Fibroblast of skin of right biceps (primary cell): ENCODE measurements at regions not wholly inside any gene's neighbourhood (a gene's known extent, or its start where the extent isn't known, plus 50 kb on each side); places are given as distances from the start of the nearest gene placed in this dataset.
A peak's percentile ranks its signal among the peaks of the same experiment; 100 is the strongest.
"Not testable (repeated sequence)": the region's sequence is repeated elsewhere in the genome, so short reads cannot be mapped to it uniquely, and the experiment has no call there.

Source experiments
- DNase-seq: peaks from one replicate; pipeline ENCODE4 v3.0.0-alpha.2; 2013

DNA sequence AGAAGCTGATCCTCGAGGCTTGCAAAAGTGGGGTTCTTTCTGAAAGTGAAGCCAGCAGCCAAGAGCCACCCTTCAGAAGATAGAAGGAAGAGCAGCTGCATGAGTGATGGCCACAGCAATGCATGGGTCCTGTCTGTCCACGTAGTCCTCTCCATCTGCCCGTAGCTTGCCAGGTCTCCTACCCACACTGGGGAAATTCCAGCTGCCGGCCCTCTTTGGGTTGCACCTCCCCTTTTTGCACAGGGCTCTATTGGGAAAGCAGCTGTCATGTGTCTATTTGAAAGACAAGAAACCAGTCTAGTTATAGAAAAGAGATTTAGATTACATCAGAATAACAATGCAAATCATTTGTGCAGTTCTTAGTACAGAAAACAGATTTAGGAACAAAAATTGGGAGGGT is 204.4 kb downstream of the GIPC2 start:
- DNase-seq = no peak

DNA sequence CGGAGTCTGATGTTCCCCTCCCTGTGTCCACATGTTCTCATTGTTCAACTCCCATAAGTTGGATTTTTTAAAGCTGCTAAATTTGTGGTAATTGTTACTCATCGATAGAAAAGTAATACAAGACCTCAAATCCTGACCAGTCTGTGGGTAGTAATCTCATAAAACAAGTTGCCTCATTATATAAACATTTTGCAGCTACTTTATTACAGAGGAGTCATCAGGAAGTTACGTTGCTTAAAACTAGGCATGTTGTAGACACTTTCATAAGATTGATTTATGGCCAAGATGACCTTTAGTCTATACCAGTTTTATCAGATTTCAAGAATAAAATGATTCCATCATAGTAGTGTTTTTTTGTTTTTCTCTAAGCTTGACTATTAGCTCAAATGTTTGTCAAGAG is 208.8 kb downstream of the GIPC2 start:
- DNase-seq = peak; percentile 90

DNA sequence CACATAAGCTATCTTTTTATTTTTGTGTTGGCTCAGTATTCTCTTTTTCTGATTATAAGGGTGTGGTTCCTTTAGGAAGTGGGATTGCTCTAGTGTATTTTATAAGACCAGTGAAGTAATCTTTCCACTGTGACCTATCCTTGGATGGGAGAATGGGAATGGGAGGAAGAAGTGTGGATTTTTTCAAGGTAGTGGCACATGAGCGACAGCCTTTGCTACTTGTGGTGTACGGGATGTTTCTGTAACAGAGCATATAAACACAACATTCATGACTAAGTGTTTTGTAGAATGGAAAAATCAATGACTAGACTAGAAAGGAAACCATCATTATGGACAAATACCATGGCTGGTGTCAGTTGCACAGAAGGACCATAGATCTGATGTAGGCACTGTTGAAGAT is 209.6 kb downstream of the GIPC2 start:
- peak; percentile 23 for DNase-seq

DNA sequence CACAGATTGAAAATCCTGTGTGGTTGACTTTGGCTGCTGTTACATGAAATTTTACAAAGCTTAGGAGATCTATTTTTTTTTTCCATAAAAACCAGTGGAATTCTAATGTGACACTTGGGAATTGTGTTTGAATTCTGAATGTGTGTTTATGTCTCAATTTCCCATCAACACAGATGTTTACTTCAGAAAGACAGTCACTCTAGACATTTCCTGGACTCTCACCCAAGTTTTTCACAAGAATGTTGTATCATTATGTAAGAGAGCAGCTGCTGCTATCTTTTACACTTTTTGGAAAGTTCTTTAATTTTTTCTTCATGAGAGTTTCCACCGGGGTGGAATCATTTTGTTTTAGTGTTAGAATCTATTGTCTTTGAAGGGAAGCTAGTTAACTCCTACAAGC is 210.1 kb downstream of the GIPC2 start:
- peak; percentile 38 for DNase-seq

DNA sequence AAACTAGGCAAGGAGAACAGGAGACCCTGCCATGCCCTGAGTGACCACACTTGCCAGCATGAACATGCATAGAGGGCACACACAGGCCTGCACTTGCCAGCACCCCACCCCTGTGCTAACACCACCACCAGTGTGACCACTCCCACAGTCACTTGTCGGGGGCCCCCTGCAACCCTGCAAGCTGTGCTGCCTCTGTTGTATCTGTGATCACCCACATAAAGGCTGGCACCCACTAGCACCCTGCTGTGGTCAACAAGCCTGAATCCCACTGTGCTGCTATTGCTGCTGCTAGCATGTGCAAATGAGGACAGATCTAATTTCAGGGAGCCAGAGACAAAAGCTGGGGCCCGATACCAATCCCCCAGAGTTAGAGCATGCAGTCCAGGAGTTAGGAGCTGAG is 217.7 kb downstream of the GIPC2 start:
- DNase-seq = no peak

DNA sequence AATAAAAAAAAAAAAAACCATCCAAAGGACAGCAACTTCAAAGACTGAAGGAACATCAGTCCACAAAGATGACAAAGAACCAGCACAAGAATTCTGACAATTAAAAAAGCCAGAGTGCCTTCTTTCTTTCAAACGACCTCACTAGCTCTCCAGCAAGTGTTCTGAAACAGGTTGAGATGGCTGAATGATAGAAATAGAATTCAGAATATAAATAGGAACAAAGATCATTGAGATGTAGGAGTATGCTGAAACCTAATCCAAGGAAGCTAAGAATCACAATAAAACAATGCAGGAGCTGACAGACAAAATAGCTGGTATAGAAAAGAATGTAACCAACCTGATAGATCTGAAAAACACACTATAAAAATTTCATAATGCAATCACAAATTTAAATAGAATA is 218.2 kb downstream of the GIPC2 start:
- DNase-seq = no peak

DNA sequence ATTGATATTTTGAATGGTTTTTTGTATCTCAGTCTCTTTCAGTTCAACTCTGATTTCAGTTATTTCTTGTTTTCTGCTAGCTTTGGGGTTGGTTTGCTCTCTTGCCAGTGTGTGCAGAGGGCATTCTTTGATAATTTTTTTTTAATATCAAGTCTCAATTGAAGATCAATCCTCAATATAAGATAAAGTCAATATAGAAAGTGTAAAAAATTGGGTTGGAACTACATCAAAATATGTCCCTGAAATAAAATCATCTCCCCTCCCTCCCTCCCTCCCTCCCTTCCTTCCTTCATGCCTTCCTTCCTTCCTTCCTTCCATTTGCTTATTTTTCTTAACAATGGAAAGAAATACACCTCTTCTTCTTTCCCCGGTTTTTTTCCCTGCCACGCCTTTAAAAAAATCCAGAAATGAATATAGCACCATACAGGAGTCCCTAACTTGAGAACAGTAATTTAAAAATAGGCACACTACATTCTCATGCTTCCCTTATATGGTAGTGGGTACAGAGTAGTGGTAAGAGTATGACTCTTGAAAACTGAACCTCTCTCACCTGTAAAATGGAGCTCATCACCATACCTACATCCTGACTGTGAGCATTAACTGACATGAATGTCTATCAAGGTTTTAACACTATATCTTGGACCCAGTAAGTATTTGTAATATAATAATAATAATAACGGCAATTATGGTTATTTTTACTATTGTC is 221.9 kb downstream of the GIPC2 start:
- no peak for DNase-seq

DNA sequence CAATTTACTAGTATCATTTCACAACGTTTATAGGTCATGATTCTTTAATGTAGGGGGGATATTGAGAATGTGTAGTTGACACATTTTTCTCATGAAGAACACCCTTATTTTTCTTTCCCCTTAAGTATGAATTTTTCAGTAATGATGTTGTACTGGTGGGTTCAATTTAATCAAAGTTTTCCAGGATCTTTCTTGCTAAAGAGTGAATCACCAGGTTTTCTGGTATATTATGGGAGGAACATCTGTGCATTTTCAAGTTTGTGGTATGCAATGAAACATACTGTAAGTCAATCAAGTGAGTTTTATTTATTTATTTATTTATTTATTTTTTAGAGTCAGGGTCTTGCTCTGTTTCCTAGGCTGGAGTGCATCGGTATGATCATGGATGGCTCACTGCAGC is 221.2 kb upstream of the PTGFR start:
- peak; percentile 54 for DNase-seq

DNA sequence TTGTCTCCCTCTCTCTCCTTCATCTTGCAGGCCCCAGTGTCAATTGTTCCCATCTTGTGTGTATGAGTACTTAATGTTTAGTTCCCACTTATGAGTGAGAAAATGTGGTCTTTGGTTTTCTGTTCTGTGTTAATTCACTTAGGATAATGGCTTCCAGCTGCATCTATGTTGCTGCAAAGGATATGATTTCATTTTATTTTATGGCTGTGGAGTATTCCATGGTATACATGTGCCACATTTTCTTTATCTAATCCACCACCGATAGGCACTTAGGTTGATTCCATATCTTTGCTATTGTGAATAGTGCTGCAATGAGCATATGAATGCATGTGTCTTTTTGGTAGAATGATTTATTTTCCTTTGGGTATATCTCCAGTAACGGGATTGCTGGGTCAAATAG is 219.4 kb upstream of the PTGFR start:
- not testable (repeated sequence) for DNase-seq

DNA sequence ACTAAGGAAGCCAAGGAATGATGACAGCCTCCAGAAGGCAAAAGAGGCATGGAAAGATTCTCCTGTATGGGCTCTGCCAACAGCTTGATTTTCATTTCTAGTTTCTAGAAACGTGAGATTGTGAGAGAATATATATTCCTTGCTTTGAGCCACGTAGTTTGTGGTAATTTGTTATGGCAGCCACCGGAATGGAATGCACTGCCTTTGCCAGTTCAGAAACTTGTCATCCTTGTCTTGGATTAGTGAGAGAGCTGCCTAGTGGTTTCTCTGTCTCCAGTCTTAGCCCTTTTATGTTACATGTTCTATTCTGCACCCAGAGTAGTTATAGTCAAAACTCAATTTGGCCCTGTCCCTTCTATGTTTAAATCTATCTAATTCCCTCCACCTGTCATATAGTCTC is 216.0 kb upstream of the PTGFR start:
- DNase-seq = peak; percentile 92

DNA sequence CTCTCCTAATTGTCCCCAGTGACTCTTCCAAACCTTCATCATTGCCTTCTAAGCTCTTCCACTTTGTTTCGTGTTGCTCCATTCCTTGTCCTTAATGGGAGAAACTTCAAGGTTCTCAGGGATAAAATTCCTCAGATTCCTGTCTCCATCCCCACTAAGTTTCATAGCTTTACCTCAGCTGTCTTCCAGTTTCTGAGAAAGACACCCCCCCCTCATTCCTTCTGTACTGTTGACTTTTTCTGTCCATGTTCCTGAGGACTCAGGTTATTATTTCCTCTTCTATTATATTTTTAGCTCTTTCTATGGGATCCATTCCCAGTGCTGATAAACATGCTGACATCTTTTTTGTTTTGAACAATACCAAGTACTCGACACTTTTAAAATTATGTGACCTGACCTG is 215.3 kb upstream of the PTGFR start:
- peak; percentile 91 for DNase-seq

DNA sequence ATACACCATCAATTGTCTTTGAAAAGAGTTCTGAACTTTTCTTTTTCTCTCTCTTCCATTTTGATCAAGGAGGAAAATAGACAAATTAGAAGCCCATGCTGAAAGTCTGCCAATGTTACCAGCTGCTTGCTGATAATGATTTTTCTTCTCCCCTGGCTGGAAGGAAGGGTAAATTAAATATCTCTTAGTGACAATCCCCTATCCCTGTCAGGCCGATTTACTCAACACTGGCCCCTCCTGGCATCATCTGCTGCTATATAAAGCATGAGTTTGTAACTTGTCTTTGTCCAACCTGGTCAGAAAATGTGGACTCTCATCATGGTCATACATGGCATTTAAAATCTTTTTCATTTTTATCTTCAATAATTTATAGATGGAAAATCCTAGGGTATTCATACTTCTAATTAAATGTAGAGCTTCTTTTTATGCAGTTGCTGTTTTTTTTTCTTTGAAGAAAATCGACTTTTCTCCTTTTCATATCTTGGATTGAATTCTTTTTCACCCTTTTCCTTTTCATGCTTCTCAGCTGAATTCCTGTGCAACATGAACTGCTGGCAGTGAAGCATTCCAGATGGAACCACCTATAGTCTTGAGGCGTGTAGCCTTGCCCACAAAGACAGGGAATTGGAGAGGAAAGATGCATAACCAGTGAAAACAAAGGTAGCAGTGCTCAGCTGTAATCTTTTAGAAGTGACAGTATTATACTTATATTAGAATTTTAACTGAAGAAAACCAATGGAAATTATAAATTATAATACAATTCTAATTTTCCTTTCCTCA is 214.7 kb upstream of the PTGFR start:
- no peak for DNase-seq

DNA sequence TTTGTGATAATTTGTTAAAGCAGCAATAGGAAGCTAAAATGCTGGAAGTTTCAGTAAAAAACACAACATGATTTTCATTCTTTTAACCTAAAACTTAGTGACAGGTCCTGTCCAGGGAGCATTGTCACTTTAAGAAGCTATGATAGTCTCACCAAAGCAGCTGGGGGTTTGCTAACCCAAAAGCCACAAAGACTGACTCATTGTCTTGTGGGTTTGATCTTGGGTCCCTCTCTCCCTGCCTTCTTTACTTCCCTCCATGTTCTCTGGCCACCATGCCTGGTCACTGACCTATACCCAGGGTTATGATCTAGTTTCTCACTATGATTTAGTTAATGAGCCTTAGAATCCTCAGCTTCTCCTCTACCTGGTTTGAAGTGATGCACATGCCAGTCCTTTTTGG is 213.5 kb upstream of the PTGFR start:
- peak; percentile 92 for DNase-seq

DNA sequence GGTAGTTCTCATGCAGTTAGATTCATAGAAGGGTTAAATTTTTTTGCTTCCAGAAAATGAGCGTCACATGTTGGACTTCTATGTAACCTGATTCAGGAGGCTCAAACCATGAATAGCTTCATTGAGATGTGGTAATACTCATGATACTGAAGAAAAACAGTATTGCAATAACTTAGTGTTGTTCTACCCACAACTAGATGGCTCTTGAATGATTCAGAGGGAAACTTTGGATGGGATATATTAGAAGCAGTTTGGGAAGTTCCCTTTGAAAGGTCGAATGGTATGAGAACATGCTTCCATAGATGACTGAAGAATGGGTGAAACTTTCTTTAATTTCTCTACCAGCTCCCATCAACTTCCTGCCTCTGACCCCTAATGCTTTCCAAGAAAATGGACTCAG is 211.7 kb upstream of the PTGFR start:
- DNase-seq = peak; percentile 97

DNA sequence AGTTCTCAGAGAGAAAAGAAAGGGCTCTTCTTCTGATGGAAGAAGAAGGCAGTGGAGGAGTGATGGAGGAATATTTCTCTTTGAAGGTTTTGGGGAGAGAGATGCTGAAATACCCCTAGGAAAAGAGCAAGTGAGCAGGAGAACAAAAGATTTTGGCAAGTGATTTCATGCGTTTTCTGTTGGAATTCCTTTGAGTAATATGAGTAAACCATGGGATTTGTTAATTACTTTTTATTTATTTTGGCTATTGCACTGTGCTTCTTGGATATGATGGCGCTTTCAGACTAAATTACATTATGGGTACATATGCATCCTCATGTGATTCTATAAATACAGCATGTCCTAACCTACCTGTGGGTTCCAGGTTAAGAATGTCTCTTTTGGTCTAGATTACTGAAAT is 210.1 kb upstream of the PTGFR start:
- DNase-seq = peak; percentile 36

DNA sequence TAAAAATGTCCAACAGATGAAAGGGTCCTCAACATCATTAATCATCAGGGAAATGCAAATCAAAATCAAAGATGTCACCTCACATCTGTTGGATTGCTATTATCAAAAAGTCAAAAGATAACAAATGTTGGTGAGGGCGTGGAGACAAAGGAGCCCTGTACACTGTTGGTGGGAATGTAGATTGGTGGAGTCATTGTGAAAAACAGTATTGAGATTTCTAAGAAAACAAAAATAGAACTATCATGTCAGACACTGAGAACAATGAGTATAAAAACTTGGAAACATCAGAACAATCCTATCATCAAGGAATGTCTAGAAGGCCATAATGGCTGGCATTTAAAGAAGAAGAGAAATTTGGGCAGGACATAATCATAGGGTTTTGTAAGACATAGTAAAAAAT is 209.2 kb upstream of the PTGFR start:
- no peak for DNase-seq

DNA sequence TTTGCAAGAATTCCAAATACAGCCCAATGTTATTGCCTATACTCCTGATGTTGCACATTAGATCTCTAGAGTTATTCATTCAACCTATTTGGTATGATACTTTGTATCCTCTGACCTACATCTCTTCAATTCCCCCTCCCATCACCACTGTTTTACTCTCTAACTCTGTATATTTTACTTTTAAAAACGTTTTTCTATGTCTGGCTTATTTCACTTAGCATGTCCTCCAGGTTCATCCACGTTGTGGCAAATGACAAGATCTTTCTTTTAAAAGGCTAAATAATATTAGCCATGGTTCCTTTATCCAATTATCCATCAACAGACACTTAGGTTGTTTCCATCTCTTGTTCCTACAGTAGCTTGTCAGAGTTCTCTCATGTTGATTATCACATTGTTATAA is 207.1 kb upstream of the PTGFR start:
- DNase-seq = no peak

DNA sequence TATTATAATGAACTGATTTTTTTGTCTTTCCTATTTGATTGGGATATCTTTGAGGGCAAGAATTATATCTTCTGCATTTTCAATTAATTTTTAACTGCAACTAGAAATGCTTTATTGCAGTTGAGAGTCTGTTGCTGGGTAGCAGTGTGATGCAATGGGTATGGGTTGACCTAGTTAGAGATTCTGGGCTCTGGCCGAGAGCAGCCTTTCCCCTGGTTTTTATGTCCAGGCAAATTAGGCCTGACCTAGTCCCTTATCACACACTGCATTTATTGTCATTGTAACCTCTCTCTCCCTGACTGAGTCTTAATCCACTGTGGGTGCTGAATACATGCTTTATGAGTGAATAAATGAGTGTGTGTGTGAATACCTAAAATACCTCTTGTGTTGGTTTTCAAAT is 206.4 kb upstream of the PTGFR start:
- DNase-seq = no peak

DNA sequence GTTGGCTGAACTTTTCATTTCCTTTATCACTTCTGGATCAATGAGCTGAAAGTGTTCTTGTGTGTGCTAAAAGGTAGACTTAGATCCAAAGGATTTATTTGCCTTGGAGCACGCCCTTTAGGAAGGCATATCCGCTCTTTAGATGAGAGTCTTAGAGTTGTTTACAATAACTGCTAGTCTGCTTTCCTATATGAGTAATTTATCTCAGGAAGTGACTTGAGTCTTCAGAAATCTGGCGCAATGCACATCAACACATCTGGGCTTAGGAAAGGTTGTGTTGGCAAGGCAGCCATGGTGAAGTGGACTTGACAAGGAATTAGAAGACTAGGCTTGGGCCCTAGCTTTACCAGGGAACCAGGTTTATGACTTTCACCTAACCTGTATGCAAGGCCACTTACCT is 204.1 kb upstream of the PTGFR start:
- peak; percentile 65 for DNase-seq

DNA sequence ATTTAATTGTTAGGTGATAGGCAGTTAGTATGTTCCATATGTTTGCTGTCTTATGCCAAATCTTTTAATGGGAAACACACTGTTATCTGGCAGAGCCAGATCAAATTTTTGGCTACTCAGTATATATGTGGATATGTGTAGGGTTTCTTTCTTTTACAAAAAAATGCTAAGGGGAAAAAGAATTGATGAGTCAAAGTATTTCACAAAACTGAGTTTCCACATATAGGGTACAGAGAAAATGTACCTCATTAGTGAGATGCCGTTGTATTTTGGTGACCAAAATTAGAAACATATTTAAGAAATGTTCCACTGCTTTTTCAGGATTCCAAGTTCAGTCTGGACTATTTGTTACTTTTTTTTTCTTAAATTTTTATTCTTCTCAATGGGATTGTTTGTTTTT is 201.2 kb upstream of the PTGFR start:
- DNase-seq = peak; percentile 60

DNA sequence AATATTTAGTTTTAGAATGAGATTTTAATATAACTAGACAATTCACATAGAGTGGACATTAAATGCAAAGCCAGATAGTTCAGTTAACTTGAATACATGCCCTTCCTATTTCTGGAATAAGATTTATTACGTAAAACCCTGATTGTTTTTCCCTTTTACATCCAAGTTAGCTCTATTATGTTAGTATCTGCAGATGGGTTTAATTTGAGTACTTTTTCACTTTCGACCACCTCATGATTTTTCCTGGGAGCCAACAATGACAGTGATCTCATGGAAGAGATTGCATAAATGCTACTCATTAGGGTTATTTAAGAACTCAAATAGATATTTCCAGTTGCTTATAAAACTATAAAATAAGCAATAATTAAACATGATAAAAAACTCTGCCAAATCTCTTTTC is 199.4 kb upstream of the PTGFR start:
- DNase-seq = peak; percentile 47

DNA sequence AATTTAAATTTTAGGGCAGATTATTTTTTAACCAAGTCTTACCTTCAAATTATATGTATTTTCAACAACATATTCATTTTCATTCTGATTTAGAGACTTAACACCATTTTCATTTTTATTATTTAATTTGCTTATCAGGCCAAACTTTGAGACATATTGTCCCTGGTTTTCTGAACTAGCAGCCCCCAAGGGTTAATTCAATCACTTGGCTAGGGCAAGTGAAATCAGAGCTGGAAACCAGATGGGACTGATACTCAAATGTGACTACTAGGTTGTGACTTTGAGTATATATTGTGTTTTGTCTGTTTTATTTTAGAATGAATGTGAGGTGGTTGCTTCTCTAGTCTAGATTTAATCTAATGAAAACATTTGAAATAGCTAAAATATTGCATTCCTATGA is 198.9 kb upstream of the PTGFR start:
- no peak for DNase-seq

DNA sequence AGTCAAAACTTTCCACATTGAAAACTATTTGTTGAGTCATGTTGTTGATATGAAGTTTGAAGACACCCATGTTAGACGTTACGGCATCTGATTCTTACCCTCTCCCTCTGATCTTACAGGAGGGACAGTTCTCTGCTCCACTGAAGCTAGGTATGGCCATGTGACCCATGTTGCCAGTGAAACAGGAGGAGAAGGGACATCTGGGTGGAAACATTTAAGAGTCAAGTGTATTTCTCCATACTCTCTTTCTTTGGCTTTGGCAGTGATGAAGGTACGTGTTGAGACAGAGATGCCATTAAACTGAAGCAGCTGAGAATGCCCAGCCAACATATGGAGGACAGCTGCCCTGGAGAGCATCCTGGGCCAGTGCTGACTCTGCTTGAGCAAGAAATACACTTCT is 198.4 kb upstream of the PTGFR start:
- peak; percentile 38 for DNase-seq

DNA sequence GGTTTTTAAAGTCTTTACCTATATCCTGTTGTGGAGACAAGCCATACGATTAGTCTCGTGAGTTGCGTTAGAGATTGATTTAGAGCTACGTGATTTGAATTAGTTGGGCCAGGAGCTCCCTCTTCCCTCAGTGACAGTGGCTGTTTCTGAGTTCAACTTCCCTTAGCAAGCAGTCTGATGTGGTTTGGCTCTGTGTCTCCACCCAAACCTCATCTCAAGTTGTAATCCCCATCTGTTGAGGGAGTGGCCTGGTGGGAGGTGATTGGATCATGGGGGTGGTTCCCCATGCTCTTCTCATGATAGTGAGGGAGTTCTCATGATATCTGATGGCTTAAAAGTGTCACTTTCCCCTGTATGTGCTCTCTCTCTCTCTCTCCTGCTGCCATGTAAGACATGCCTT is 192.9 kb upstream of the PTGFR start:
- no peak for DNase-seq

DNA sequence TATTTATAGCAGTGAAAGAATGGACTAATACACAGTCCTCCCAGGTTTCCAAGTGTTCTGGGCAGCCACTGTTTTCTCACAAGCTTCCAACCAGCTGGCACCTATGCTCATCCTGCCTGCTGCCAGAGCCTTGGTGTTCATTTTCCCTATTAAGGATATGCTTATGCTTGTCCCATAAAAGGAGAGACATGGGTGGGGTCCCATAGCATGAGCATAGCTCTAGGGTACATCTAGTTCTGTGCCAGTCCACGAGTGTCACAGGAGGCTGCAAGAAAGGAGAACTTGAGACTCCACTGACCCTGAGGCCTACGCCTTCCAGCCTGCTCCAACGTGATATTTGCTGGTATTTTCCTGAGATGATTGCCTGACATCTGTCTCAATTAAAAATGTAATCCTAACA is 192.4 kb upstream of the PTGFR start:
- DNase-seq = no peak
